T-helper 1 cell treated with Interleukin-12 subunit alpha and Interleukin-12 subunit beta and Interleukin-4 antibody, amounts not matched to agents 30 ng/mL and 1 ng/mL, for 36 hours (primary cell): ENCODE measurements at regions not wholly inside any gene's neighbourhood (a gene's known extent, or its start where the extent isn't known, plus 50 kb on each side); places are given as distances from the start of the nearest gene placed in this dataset.

Experiments
- intact Hi-C: fragments of 100-400 bp; cut with micrococcal nuclease; formaldehyde crosslinking; loops from one replicate; pipeline ENCODE4 v1.15.1; 2024

DNA sequence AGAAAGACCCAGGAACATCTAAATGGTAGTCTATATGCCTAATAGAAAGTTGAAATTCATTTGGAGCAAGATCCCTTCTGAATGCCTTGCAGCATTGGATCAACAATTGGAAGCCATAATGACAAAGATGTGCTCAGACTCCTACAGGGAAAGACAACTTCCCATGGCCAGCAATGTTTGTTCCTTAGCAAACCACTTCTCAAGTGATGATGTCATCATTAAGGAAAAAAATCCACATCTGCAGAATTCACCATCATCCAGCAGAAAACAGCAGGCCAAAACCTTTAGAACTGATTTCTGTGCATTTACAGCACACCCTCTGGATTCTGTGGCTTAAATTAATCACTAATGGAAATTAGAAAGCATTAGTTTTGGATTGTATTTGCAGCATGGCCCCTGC, 82.4 kb upstream of the ZIC3 start:
- intact Hi-C loops: no loop called here

DNA sequence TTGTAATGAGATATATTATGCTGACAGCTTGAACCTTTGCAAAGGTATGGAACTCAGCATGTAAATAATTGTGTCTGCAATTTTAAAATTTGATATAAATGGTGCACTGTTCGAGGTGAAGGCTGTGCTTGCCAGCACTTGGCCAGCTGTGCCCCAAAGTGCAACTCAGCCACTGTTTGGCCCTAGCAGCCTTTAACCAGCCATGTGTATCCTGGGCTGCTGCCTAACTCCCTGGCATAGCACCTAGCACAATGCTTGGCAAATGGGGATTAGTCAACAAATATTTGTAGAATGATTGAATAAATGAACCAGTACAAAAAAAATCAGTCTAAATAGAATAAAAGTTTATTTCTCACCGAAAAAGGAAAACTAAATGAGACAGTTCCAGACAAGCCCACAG, 83.8 kb upstream of the ZIC3 start:
- intact Hi-C loops: no loop called here

DNA sequence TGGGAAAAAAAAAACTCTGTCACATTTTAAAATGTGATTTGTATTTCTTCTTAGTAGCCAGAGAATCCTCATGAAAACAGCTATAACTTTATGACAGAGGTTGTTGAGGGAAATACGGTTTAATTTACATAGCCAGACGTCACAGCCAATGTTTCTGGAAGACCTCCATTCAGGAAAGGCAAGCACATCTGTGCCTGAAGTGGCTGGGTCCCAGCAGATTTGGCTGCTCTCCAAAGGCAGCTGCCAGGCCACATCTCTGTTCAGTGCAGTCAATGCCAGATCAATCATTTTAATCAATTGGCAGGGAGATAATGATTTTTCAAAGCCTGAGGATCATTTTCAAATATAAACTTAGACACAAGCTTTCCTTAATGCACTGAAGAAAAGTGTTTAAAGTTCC, 86.5 kb upstream of the ZIC3 start:
- intact Hi-C loops: no loop called here

DNA sequence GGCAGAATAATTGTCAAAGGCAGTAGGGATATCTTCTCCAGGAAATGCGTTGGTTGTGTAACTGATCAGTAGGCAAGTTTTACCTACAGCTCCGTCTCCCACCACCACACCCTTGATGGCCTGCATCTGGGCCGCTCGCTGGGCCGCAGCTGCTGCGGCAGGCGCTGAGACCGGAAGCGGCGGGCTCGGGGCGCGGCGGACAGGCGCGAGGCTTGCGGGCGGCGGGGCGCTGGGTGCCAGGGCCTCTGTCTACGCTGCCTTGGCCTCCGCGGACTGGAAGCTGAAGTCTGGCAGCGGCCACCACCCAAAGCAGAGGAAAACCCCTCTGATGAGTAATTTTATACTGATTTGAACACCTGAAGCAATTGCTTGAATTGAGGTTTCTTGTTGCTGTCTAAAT, 124.2 kb upstream of the ZIC3 start:
- intact Hi-C loops: no loop called here

DNA sequence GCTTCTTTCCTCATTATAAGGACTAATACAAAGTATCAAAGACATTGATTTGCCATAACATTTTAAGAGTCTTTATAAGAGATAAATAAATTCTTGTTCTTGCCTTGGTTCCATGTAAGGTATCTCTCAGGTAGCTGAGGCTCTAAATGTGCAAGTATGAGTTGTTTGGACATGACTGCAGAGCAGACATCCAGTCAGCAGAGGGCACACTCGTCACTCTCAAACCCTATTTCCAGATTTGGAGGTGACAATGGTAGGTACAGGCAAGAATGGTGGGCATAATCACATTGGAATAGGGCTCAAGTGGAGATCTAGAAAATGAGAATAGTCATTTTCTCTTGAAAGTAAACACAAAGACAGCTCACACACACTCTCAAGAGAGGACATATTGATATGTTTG, 133.3 kb upstream of the ZIC3 start:
- intact Hi-C loops: loop anchor here (2.0 kb wide), 1 partner anchor 594 kb away; no protein-coding TSS in a partner anchor

DNA sequence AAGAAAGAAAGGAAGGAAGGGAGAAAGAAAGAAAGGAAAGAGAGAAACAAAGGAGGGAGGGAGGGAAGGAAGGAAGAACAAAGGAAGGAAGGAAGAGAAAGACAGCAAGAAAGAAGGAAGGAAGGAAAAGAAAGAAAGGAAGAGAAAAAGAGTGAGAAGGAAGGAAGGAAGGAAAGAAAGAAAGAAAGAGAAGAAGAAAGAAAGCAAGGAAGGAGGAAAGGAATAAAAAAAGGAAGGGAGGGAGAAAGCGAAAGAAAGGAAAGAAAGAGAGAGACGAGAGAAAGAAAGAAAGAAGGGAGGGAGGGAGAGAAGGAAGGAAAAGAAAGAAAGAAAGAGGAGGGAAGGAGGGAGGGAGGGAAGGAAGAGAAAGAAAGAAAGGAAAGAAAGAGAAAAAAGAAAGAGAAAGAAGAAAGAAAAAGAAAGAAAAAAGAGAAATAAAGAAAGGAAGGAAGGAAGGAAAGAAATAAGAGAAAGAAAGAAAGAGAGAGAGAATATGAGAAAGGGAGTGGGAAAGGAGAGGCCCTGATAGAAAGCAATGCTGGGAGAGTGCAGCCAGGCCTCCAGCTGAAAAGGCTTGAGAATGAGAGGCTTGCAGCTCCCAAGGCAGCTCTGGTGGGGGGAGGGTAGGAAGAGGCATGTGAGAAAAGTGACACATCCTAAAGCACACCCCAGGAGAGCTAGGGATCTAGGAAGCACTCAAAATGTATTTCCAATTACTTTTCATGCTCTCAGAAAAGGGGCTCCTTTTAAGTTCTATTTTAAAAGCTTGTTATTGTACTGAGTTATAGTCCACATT, 134.0 kb upstream of the ZIC3 start:
- intact Hi-C loops: loop anchor here (2.0 kb wide), 1 partner anchor 595 kb away; no protein-coding TSS in a partner anchor

DNA sequence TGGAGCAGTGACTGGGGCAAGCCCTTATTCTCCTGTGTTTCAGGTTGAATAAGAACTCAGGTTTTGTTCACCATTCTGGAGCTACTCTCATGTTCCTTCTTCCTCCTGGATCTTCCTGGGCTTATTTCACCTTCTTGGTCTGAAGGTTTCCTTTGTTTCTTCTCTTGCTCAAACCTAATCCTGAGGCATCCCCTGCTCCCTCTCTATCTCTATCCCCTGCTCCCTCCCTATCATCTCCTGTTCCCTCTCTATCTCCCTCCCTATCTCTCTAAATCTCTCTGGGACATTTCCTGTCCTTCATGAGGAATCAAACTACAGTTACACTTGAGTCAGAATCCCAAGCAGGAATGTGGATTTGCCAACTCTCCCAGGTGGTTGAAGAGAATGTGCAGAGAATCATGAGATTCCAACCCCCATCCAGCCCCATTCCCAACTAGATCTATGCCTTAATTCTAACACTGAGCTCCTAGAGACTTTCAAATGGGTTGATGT, 134.9 kb upstream of the ZIC3 start:
- intact Hi-C loops: no loop called here

DNA sequence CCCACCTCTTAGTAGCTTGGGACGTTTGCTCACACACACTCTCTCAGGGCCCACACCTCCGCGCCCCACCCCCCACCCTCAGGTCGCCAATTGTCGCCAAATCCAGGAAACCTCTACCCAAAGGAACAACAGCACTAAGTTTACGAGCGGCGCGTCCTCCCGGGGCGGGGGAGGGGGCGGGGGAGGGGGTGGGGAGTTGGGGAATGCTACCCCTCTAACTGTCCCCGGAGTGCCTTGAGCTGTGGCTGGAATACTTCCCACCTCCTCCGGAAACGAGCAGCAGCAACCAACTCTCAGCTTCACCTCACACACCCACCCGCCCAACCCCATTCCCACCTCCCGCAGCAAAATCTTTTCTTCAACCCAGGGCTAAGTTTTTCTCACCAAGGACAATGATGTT, 135.6 kb upstream of the ZIC3 start:
- intact Hi-C loops: no loop called here

DNA sequence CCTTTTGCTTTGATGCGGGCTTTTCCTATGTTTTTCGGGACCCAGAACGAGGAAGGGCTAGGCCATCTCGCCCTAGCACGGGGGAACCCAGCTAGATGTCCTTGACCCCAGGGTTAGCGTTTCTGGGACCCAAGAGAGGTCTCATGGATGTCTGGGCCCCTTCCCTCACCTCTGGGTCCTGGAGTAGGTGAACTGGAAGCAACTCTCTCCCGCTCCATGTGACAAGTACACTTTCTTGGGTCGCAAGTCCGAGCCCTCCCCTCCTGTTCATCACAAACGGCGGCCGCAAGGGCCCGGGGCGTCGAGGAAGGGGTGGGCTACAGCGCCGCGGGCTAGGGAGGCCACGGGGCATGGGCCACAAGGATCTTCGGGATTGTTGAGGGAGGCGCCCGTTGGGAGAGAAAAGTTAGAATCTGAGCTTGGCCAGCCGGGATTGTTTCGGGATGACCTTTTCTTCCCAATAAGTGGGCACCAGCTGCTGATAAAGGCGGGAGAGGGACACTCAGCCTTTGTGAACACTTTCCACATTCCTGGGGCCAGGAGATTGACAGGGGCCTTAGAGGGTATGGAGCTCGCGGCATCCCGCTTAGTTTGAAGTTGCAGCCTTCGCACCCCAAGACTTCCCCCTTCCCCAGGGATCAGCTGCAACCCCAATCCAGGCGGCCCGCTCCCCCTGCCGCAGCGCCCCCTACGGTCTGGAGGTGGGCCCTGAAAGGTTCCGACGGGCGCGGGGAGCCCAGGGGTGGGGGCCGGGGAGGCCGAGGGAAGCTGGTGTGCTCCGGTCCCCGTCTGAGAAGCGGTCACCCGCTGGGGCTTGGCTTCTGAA, 136.9 kb upstream of the ZIC3 start:
- intact Hi-C loops: loop anchor here (5.0 kb wide), 1 partner anchor 118 kb away; no protein-coding TSS in a partner anchor

DNA sequence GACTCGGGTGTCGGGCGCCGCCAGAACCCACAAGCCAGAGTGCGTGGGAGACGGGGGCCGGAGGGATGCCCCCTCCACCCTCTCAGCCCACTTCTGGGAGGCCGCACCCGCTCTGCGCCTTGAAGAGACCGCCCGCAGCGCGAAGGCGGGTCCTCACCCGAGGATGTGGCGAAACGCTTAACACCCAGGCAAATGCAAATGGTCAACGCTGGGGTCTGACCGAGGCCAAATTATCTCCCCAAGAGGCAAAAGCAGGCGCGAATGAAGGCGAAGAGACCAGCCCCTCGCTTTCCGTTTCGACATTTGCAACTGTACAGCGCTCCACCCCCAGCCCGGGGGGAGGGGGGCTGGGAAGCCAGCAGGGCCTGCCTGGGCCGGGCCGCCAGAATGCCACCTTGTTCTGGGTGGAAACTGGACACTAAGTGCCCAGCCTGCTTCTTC, 137.7 kb upstream of the ZIC3 start:
- intact Hi-C loops: loop anchor here (5.0 kb wide), 1 partner anchor 119 kb away; no protein-coding TSS in a partner anchor

DNA sequence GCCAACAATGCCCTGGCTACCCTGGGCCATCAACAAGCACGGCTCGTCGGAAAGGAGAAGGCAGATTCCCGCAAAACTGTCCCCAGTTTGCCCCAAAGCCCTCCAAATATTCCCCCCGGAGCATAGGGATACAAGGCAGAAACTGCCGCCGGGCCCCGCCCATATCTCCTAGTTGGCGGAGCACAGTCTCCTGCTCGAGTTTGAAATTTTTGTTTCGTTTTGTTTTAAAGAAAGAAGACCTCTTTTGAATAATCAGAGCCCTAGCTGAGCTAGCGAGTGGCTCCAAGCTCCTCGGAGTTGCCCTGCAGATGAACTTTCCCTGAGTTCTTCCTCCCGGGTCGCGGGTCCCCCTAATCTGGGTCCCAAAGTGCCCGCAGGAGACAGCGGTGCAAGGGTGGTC, 138.1 kb upstream of the ZIC3 start:
- intact Hi-C loops: loop anchor here (2.0 to 5.0 kb wide), 2 partner anchors 119 to 141 kb away; no protein-coding TSS in a partner anchor

DNA sequence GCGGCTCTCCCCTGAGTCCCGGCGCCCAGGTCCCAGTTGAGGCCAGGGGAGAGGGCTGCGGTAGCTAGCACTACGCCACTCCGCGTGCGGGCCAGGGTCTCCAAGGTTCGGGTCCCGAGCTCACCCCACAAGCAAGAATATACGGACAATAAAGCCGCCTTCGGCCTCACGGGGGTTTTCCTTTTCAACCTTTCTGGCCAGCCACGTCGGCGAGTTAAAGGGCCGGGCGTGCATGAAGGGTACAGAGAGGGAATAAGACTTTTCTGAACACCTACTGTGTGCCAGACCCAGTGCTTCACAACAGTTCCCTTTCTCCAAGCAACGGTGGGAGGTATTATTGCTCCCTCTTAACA, 138.5 kb upstream of the ZIC3 start:
- intact Hi-C loops: loop anchor here (2.0 to 5.0 kb wide), 2 partner anchors 120 to 141 kb away; no protein-coding TSS in a partner anchor

DNA sequence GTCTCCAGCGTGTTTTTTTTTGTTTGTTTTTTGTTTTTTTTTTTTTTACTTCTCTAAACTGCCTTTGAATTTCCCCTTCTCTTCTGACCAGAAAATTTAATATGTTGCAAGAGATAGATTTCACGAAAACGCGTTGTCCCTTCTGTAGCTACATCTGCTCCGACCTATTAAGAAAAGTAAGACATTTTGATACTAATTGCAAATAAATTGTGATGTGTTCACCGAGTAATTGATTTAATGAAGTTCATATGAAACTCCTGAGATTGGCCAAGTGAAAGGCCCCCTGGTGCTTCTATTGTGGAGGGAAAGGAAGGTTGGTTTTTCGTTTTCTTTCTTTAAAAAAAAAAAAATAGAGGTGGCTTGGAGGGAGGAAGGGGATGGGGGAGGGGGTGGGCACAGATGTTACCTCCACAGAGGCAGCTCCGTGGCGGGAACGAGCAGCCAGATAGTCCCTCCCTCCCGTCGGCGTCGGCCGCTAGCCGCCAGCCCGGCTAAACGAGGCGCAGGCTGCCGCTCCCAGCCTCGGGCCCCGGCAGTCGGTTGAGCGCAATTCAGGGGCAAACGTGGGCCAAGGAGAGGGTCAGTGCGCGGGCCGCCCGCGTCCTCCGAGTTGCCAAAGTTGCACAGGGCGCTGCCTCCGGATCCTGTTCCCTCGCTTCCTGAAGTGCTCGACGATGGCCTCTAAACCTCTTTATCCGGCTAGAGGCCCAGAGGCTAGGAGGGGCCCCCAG, 139.1 kb upstream of the ZIC3 start:
- intact Hi-C loops: loop anchor here (2.0 to 5.0 kb wide), 2 partner anchors 120 to 142 kb away; no protein-coding TSS in a partner anchor

DNA sequence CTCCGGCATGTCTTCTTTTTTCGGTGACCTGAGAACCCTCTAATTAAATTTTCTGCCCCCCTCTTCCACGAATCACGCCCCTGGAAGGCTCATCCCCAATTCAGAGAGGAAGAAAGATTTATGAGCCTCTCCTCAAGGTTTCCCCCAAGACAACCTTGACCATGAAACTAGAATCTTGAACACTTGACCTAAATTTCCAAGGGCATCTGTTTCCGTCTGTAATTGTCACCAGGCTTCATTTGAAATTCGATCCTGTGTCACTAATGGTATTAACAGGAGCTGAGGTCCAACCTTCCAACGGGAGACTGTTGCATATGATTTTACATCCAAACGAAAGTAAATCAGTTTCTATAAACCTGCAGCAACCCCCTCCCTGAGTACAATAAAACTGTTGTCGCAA, 139.9 kb upstream of the ZIC3 start:
- intact Hi-C loops: loop anchor here (2.0 to 5.0 kb wide), 2 partner anchors 121 to 143 kb away; no protein-coding TSS in a partner anchor

DNA sequence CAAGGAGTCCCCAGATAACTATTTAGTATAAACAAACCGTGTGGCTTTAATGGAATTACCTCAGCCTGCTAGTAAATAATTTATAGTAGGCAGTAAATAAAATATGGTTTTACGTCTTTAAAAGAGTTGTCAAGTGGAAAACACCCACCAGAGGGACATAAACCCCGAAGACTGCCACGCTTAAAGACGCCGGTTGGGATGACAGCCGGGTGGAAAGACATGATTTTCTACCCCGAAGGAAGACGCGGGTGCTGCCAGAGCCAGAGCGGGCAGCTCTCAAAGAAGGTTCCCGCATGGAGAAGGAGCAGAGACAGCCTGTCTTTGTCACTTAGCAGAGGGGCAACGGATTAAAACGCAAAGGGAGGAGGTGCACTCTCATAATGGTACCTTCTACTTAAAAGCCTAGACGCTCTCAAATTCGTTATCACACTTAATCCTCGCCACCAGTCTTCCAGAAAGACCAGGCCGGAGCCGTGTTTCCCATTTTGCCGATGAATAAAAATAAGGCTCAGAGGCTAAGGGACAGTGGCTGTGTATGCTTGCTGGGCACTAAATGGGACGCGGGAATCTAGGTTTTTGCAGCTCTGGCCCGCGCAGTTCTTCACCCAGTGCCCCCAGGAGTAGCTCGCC, 140.5 kb upstream of the ZIC3 start:
- intact Hi-C loops: loop anchor here (5.0 kb wide), 1 partner anchor 122 kb away; no protein-coding TSS in a partner anchor

DNA sequence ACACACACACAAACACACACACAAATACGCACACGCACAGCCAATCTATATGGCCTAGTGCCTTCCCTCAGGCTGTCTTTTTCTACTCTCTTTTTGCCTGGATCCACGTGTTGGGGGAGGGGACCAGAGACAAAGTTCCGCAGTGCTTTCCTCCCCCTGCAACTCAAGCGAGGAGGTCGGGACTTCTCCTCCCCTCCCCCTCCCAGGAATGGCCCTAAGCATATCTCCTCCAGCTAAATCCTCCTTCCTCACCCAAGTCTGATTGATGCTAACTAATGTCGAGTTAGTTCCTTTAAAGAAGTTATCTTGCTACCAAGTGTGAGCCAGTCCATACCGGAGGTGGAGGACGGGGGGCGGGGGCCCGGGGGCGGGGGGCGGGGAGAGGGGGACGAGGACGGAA, 141.2 kb upstream of the ZIC3 start:
- intact Hi-C loops: loop anchor here (5.0 kb wide), 1 partner anchor 123 kb away; no protein-coding TSS in a partner anchor

DNA sequence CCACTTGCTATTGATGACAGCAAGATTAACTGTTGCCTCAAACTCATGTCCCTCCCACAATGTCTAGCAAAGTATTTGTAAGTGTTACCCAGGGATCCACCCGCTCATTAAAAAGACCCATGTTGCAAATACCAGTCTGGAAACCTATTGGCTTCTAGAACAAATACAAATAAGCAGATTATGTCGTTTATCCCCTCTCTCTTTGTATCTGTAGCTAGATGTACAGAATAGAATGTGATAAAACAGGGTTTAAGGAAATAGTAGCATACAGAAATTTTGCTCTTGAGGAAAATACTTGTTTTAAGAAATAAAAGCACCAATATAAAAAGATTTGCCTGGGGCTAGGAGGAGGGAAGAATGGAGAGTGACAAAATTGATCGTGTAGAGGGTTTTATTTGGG, 142.7 kb upstream of the ZIC3 start:
- intact Hi-C loops: no loop called here

DNA sequence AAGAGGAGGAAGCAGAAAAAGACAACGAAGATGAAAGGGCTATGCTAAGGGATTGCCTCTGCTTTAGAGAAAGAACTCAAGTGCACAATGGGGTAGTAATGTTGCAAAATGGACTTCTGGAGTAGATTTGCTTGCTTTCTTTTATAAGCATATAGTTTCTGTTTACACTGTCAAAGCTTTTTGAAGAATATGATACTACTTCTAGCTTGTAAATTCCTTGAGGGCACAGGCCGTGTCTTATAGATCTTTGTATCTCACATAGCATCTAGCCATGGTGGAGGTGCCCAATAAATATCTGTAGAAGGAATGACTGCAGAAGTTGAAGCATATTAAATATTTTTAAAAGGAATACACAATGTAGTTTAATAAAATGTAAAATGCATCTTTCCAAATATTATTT, 147.8 kb upstream of the ZIC3 start:
- intact Hi-C loops: no loop called here

DNA sequence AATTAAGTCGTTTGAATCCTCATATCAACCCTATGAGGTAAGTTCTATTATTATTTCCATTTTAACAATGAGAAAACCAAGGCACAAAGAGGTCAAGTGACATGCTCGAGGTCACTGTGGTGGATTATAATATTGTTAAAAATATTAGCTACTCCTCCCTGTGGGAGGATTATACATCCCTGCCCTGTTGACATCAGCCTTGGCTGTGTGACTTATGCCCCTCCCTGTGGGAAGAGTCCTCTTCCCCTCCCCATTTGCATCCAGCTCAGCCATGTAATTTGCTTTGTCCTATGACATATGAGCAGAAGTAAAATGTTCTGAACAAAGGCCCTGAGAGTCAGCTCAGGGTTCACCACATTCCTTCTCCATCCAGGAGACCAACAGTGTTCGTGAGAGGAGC, 152.7 kb upstream of the ZIC3 start:
- intact Hi-C loops: no loop called here

DNA sequence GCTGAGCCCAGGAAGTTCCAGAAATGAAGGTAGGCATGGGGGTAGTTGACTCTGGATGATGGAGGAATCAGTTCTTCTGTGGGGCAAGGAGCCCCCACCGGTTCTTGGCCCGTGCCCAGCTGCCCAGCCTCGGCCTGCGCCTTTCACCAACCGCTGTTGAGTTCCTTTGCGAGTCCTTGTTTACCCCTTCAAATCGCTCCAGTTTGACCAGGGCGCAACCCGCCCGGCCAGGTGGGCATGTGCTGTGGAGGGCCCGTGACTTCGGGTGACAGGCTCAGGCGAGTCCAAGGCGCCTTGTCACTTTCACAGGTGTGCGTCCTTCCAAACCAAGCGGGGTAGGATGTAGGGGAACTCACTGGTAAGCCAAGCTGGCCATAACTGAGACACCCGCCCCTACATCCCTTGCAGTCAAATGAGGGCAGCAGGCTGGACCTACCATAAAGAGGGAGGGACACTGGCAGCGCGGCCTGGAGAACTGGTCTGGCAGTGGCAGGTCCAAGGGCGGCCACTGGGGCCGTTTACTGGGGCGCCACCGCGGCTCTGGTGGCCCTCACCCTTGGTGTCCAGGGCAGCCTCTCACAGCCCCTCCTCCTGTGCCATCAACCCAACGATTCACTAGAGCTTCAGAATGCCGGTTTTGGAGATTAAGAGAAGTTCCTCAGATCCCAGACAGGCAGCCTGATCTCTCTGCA, 160.3 kb upstream of the ZIC3 start:
- intact Hi-C loops: no loop called here
